ENCODE measurements at regions not wholly inside any gene's neighbourhood (a gene's known extent, or its start where the extent isn't known, plus 50 kb on each side); places are given as distances from the start of the nearest gene placed in this dataset.
"Not testable (repeated sequence)": the region's sequence is repeated elsewhere in the genome, so short reads cannot be mapped to it uniquely, and the experiment has no call there.

DNA sequence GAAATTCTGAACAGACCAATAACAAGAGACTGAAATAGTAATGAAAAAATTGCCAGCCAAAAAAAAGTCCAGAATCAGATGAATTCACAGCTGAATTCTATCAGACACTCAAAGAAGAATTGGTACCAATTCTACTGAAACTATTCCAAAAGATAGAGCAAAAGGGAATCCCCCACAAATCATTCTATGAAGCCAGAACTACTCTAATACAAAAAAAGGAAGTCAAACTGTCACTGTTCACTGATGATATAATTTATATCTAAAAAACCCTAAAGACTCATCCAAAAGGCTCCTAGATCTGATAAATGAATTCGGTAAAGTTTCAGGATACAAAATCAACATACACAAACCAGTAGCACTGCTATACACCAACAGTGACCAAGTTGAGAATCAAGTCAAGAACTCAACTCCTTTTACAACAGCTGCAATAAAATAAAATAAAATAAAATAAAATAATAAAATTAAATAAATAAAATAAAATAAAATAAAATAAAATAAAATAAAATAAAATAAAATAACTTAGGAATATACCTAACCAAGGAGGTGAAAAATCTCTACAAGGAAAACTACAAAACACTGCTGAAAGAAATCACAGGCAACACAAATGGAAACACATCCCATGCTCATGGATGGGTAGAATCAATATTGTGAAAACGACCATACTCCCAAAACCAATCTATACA lies 270.1 kb upstream of the PREP start:
- TF ChIP-seq POLR2A, EP300 (IDR thresholded peaks at IDR 0.05): not testable (repeated sequence)
- TF ChIP-seq, protein P1, sequence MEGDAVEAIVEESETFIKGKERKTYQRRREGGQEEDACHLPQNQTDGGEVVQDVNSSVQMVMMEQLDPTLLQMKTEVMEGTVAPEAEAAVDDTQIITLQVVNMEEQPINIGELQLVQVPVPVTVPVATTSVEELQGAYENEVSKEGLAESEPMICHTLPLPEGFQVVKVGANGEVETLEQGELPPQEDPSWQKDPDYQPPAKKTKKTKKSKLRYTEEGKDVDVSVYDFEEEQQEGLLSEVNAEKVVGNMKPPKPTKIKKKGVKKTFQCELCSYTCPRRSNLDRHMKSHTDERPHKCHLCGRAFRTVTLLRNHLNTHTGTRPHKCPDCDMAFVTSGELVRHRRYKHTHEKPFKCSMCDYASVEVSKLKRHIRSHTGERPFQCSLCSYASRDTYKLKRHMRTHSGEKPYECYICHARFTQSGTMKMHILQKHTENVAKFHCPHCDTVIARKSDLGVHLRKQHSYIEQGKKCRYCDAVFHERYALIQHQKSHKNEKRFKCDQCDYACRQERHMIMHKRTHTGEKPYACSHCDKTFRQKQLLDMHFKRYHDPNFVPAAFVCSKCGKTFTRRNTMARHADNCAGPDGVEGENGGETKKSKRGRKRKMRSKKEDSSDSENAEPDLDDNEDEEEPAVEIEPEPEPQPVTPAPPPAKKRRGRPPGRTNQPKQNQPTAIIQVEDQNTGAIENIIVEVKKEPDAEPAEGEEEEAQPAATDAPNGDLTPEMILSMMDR (IDR thresholded peaks at IDR 0.05): not testable (repeated sequence)
